ENCODE measurements at regions not wholly inside any gene's neighbourhood (a gene's known extent, or its start where the extent isn't known, plus 50 kb on each side); places are given as distances from the start of the nearest gene placed in this dataset.

- 3% methylated on average over 5 of the region's 5 CpGs for WGBS (ENCODE audit: low lambda C conversion rate)
- CTCF ChIA-PET (ENCODE audit: low intra/inter-chr PET ratio, low total read pairs) = no interaction called here
These were observed 766.3 kb downstream of the TBL1XR1 start for GRCh38 chr3:176431038-176431418.

More at GRCh38 chr3:176431038-176431418, 766.3 kb downstream of the TBL1XR1 start:
- intact Hi-C loops (cut with micrococcal nuclease; ENCODE audit: unreplicated experiment) = no loop called here
- ATAC-seq (no peak), FAIRE-seq (no peak), DNase-seq (ENCODE audit: low spot score) (no peak)
- Histone ChIP-seq H3K4me2 (ENCODE audit: low read depth, low read length) (no peak overlapping the region), H3K9me3 (ENCODE audit: low read length) (peaks cover 8% of the 10 kb centered on the region; the same call in 1 of the 2 replicates), H4K20me1 (ENCODE audit: insufficient read depth, low read length) (no peaks in the 10 kb centered on the region), H2AFZ (ENCODE audit: low read length) (no peak overlapping the region), H3K4me1 (ENCODE audit: insufficient read depth, low read length) (no peaks in the 10 kb centered on the region), H3K9ac (ENCODE audit: insufficient read depth, low read depth, low read length) (no peak overlapping the region), H3K27me3 (ENCODE audit: control insufficient read depth in 1 of 2, insufficient read depth in 2 of 2, low read length in 2 of 2) (no peaks in the 10 kb centered on the region), H3K36me3 (replicated peaks in 1 of 2; ENCODE audit: control insufficient read depth in 1 of 2, insufficient read depth in 2 of 2, low read length in 2 of 2) (no peaks in the 10 kb centered on the region), H3K4me3 (replicated peaks in 1 of 3; ENCODE audit: insufficient read depth in 1 of 3, low read depth in 2 of 3, low read length in 3 of 3) (no peak overlapping the region), H3K27ac (ENCODE audit: extremely low read length, insufficient read depth, low read length) (no peak overlapping the region), H3K79me2 (ENCODE audit: insufficient read depth, low read length) (no peaks in the 10 kb centered on the region)
- in situ Hi-C loops (cut with HindIII; ENCODE audit: extremely low pct_ligation_motif_present, low pct_unique_long_range_greater_than_20kb) = no loop called here
- TF ChIP-seq ZSCAN31 (CRISPR knock-in tag; IDR thresholded peaks at IDR 0.05; ENCODE audit: low read depth) (no peak), NRL (CRISPR knock-in tag; IDR thresholded peaks at IDR 0.05; ENCODE audit: borderline replicate concordance) (no peak), POLR2A (IDR thresholded peaks at IDR 0.05; ENCODE audit: insufficient read depth in 1 of 2, low read depth in 2 of 2, low read length in 2 of 2) (no peak), SNRNP70 (IDR thresholded peaks at IDR 0.05; ENCODE audit: low read depth, low read length) (no peak), ZBTB10 (CRISPR knock-in tag; IDR thresholded peaks at IDR 0.05; ENCODE audit: borderline replicate concordance) (no peak), ZMAT3 (CRISPR knock-in tag; conservative IDR thresholded peaks at IDR 0.05) (no peak), ZNF576 (CRISPR knock-in tag; IDR thresholded peaks at IDR 0.05) (no peak), ETV5 (CRISPR knock-in tag; IDR thresholded peaks at IDR 0.05; ENCODE audit: borderline replicate concordance) (no peak), PHB2 (IDR thresholded peaks at IDR 0.05; ENCODE audit: partially characterized antibody) (no peak), ATF6 (CRISPR knock-in tag; conservative IDR thresholded peaks at IDR 0.05) (no peak), ZUFSP (CRISPR knock-in tag; IDR thresholded peaks at IDR 0.05; ENCODE audit: borderline replicate concordance) (no peak), IRF9 (CRISPR knock-in tag; IDR thresholded peaks at IDR 0.05; ENCODE audit: borderline replicate concordance) (no peak), ZNF678 (CRISPR knock-in tag; IDR thresholded peaks at IDR 0.05) (no peak)
- POLR2A ChIA-PET = no interaction called here
- BruUV-seq (replicated peaks) = no TSS peak
